DND-41 (cell line): ENCODE measurements at regions not wholly inside any gene's neighbourhood (a gene's known extent, or its start where the extent isn't known, plus 50 kb on each side); places are given as distances from the start of the nearest gene placed in this dataset.

Source experiments
- ATAC-seq: fragments of 200-7000 bp; cut with Tn5 transposase; 3 replicates; pipeline ENCODE4 v1.9.1; 2021; ENCODE audit warnings: low read depth; ENCODE audit not compliant: insufficient read depth
- DNase-seq: peaks from one replicate; pipeline ENCODE4 v3.0.0-alpha.2; 2020
- H2AFZ ChIP-seq: 2 replicates; pipeline ENCODE4 v1.6.0; 2012; ENCODE audit warnings: low read depth, low read length
- H3K27ac ChIP-seq: 2 replicates; pipeline ENCODE4 v1.5.1; 2012; ENCODE audit warnings: low read length, inconsistent platforms
- H3K27me3 ChIP-seq: fragments of 200-600 bp; sonication (generic); 2 replicates; pipeline ENCODE4 v1.6.0; 2012; ENCODE audit warnings: low read length, mild to moderate bottlenecking, inconsistent platforms; ENCODE audit not compliant: insufficient read depth, poor library complexity
- H3K36me3 ChIP-seq: 2 replicates; pipeline ENCODE4 v1.5.1; 2012; ENCODE audit warnings: low read length, inconsistent platforms; ENCODE audit not compliant: insufficient read depth
- H3K4me1 ChIP-seq: 2 replicates; pipeline ENCODE4 v1.5.1; 2012; ENCODE audit warnings: mild to moderate bottlenecking, low read length; ENCODE audit not compliant: insufficient read depth
- H3K4me2 ChIP-seq: 2 replicates; pipeline ENCODE4 v1.6.0; 2012; ENCODE audit warnings: mild to moderate bottlenecking, moderate library complexity, low read length, inconsistent platforms; ENCODE audit not compliant: insufficient read depth
- H3K4me3 ChIP-seq, 2 experiments: fragments of 200-600 bp in 1 of 2; shearing (Covaris generic) in 1 of 2; 2 replicates each; pipeline ENCODE4 v1.5.1; 2012 to 2016; ENCODE audit warnings: inconsistent platforms in 2 of 2, low read length in 2 of 2, mild to moderate bottlenecking in 2 of 2, low read depth in 1 of 2, moderate library complexity in 1 of 2
- H3K79me2 ChIP-seq: 2 replicates; pipeline ENCODE4 v1.6.0; 2012; ENCODE audit warnings: low read length, inconsistent platforms; ENCODE audit not compliant: insufficient read depth
- H3K9ac ChIP-seq: 2 replicates; pipeline ENCODE4 v1.6.0; 2012; ENCODE audit warnings: low read depth, mild to moderate bottlenecking, inconsistent platforms, low read length, moderate library complexity
- H3K9me3 ChIP-seq: 2 replicates; pipeline ENCODE4 v1.5.1; 2012; ENCODE audit warnings: low read length, moderate library complexity, mild to moderate bottlenecking, inconsistent platforms; ENCODE audit not compliant: insufficient read depth, severe bottlenecking
- H4K20me1 ChIP-seq: 2 replicates; pipeline ENCODE4 v1.6.0; 2012; ENCODE audit warnings: low read length; ENCODE audit not compliant: insufficient read depth
- EZH2 ChIP-seq: IDR thresholded peaks from 3 replicates; pipeline ENCODE4 v1.6.1; 2012; ENCODE audit warnings: borderline replicate concordance, low read depth, mild to moderate bottlenecking, moderate library complexity, low read length, inconsistent platforms; ENCODE audit not compliant: severe bottlenecking
- TF ChIP-seq, protein P1 (sequence below): IDR thresholded peaks from 2 replicates; pipeline ENCODE4 v1.5.1; 2012; ENCODE audit warnings: borderline replicate concordance, low read length, moderate library complexity, mild to moderate bottlenecking; ENCODE audit not compliant: poor library complexity, severe bottlenecking; ENCODE audit errors: extremely low read depth

DNA sequence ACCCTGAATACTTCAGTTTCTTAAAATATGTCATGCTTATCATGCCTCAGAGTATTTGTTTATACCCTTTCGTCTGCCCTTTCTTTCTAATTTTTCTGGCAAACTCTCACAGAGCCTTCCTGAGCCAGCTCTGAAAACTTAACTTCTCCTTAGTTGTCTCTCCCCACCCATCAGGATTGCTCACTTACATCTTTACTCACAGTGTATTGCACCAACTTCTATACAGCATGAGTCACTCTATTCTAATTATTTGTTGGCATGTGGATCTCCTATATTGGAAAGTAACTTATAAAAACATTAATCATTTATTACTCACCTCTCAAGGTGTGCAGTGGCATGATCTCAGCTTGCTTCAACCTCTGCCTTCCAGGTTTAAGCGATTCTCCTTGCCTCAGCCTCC, 114.9 kb downstream of the FANCF start:
- no peak for DNase-seq
- Histone ChIP-seq H2AFZ (no peak overlapping the region), H3K9ac (no peak overlapping the region), H3K4me3 (no peak overlapping the region), H3K36me3 (no peaks in the 10 kb centered on the region), H3K27ac (no peak overlapping the region), H3K79me2 (no peaks in the 10 kb centered on the region), H3K9me3 (no peaks in the 10 kb centered on the region), H3K27me3 (no peaks in the 10 kb centered on the region), H3K4me2 (no peak overlapping the region), H3K4me1 (no peaks in the 10 kb centered on the region), H4K20me1 (no peaks in the 10 kb centered on the region)
- ATAC-seq, result no peak
- no peak for TF ChIP-seq EZH2
- TF ChIP-seq, protein P1, sequence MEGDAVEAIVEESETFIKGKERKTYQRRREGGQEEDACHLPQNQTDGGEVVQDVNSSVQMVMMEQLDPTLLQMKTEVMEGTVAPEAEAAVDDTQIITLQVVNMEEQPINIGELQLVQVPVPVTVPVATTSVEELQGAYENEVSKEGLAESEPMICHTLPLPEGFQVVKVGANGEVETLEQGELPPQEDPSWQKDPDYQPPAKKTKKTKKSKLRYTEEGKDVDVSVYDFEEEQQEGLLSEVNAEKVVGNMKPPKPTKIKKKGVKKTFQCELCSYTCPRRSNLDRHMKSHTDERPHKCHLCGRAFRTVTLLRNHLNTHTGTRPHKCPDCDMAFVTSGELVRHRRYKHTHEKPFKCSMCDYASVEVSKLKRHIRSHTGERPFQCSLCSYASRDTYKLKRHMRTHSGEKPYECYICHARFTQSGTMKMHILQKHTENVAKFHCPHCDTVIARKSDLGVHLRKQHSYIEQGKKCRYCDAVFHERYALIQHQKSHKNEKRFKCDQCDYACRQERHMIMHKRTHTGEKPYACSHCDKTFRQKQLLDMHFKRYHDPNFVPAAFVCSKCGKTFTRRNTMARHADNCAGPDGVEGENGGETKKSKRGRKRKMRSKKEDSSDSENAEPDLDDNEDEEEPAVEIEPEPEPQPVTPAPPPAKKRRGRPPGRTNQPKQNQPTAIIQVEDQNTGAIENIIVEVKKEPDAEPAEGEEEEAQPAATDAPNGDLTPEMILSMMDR, result no peak

DNA sequence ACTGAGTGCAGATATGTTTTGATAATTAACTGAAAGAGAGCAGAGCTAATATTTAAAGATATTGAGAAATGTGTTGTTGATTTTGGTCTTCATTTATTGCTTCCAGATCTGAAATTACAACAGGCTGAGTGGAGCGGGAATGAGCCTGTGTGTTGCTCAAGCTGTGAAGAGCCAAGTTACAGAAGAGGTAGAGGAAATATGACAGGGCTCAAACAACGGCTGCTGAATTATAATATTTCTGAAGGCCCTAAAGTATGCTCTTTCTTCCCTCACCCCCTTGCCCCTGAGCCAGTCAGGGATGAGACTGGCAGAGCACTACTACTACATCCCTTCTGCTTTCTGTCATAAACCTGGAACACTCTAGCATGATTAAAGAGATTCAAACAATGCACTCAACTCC, 115.6 kb downstream of the FANCF start:
- TF ChIP-seq, protein P1, result no peak
- TF ChIP-seq EZH2, result no peak
- H3K36me3 ChIP-seq, result no peaks in the 10 kb centered on the region
- H4K20me1 ChIP-seq, result no peaks in the 10 kb centered on the region
- no peaks in the 10 kb centered on the region for H3K9me3 ChIP-seq
- no peak for DNase-seq
- no peak overlapping the region for H3K4me2 ChIP-seq
- no peak overlapping the region for H3K9ac ChIP-seq
- H3K27me3 ChIP-seq, result no peaks in the 10 kb centered on the region
- no peaks in the 10 kb centered on the region for H3K4me1 ChIP-seq
- no peak overlapping the region for H2AFZ ChIP-seq
- no peak overlapping the region for H3K4me3 ChIP-seq
- no peaks in the 10 kb centered on the region for H3K79me2 ChIP-seq
- no peak for ATAC-seq
- no peak overlapping the region for H3K27ac ChIP-seq

DNA sequence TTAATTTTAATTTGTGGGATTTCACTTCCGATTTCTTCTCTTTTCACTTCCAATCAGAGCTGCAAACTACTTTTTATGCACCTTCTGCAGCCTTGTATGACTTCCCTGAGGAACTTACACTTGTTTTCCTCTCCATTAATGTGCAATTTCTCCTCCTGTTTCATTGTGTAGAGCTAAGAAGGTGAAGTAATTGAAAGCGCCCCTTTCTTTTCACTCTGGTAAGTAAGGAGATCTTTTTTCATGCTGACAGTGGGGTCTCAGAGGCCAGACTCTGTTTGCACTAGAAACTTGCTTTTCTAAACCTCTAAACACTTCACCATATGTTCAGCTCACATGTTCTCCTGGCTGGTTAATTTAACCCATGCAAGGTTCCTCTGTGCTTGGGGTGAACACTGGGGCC, 117.0 kb downstream of the FANCF start:
- H3K36me3 ChIP-seq, result no peaks in the 10 kb centered on the region
- no peak overlapping the region for H3K9ac ChIP-seq
- H3K9me3 ChIP-seq, result no peaks in the 10 kb centered on the region
- no peak overlapping the region for H3K4me3 ChIP-seq
- no peak overlapping the region for H3K4me2 ChIP-seq
- no peak for TF ChIP-seq EZH2
- TF ChIP-seq, protein P1, result no peak
- no peaks in the 10 kb centered on the region for H3K27me3 ChIP-seq
- DNase-seq (no peak), ATAC-seq (no peak)
- H3K79me2 ChIP-seq, result no peaks in the 10 kb centered on the region
- no peak overlapping the region for H2AFZ ChIP-seq
- H3K4me1 ChIP-seq, result no peaks in the 10 kb centered on the region
- H3K27ac ChIP-seq, result no peak overlapping the region
- no peaks in the 10 kb centered on the region for H4K20me1 ChIP-seq

DNA sequence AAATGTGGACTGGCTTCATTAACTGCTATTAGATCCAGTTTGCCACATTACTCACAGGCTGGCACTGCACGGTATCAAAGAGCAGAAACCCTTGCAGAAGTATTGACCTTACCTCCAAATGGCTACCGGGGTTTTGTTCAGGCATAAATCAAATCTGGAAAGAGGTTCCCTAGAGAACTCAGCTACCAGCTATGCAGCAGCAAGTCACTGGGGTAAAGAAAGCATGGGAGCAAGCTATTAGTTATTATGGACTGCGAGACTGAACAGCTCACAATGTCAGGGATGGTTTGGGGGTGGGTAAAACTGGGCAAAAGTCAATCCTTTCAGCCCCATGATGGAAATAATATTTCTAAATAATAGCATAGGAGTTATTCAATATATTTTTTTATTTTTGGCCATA, 128.1 kb downstream of the FANCF start:
- Histone ChIP-seq H3K4me2 (no peak overlapping the region), H2AFZ (no peak overlapping the region), H3K79me2 (no peaks in the 10 kb centered on the region), H3K27me3 (no peaks in the 10 kb centered on the region), H3K9me3 (no peaks in the 10 kb centered on the region), H4K20me1 (no peaks in the 10 kb centered on the region), H3K36me3 (no peaks in the 10 kb centered on the region), H3K4me1 (no peaks in the 10 kb centered on the region), H3K27ac (no peak overlapping the region), H3K4me3 (no peak overlapping the region), H3K9ac (no peak overlapping the region)
- no peak for TF ChIP-seq EZH2
- TF ChIP-seq, protein P1, result no peak
- ATAC-seq (no peak), DNase-seq (no peak)
